ENCODE measurements at regions not wholly inside any gene's neighbourhood (a gene's known extent, or its start where the extent isn't known, plus 50 kb on each side); places are given as distances from the start of the nearest gene placed in this dataset.
"Not testable (repeated sequence)": the region's sequence is repeated elsewhere in the genome, so short reads cannot be mapped to it uniquely, and the experiment has no call there.

DNA sequence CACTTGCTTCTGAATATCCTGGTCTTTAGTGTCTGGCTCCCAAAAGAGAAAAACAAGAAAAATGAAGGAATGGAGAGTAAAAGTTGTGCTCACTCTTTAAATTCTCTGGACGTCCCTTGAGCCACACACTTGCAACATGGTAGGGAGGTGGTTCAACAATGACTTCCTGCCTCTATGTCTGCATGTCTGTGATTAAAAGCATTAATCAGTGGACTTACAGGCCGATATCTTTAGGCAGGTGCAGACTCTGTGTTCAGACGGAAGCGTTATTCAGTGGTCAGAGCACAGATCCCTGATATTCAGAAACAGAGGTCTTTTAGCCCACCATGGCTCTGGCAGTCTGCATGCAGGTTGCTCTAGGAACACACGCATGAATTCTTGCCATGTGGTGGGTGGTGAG is 1920.0 kb upstream of the RAG2 start:
- Histone ChIP-seq H3K14ac (ENCODE audit: insufficient read depth, low read length) (no peak overlapping the region), H2BK120ac (ENCODE audit: low read depth, low read length, poor library complexity, severe bottlenecking) (no peak overlapping the region), H4K8ac (replicated peaks; ENCODE audit: insufficient read length, low read depth, low read length) (no peak overlapping the region), H3K79me2 (ENCODE audit: insufficient read depth, low read length) (no peaks in the 10 kb centered on the region), H3T11ph (ENCODE audit: low read length) (no peak overlapping the region), H2BK12ac (ENCODE audit: insufficient read length, low read depth, low read length) (no peak overlapping the region), H3K4me2 (ENCODE audit: insufficient read depth, insufficient read length, low read length) (no peak overlapping the region), H3K9me3 (ENCODE audit: control insufficient read depth, low read depth, low read length) (no peaks in the 10 kb centered on the region), H4K5ac (ENCODE audit: insufficient read length, low read depth, low read length) (no peak overlapping the region), H3K27ac (ENCODE audit: insufficient read length, low read depth, low read length) (no peak overlapping the region), H3K23ac (ENCODE audit: insufficient read length, low read depth, low read length) (no peak overlapping the region), H2BK5ac (ENCODE audit: insufficient read length, low read length) (no peak overlapping the region), H3K23me2 (ENCODE audit: insufficient read length, low read depth, low read length, poor library complexity, severe bottlenecking) (no peaks in the 10 kb centered on the region), H4K20me1 (ENCODE audit: control insufficient read depth, insufficient read depth, insufficient read length) (no peaks in the 10 kb centered on the region), H2AFZ (ENCODE audit: low read length) (no peak overlapping the region), H4K91ac (ENCODE audit: insufficient read length, low read depth, low read length) (no peak overlapping the region), H3K4ac (ENCODE audit: low read depth, low read length) (no peak overlapping the region), H3K56ac (ENCODE audit: insufficient read length, low read depth, low read length) (no peak overlapping the region), H3K79me1 (ENCODE audit: insufficient read depth, low read depth, low read length, poor library complexity, severe bottlenecking) (no peaks in the 10 kb centered on the region), H2AK5ac (ENCODE audit: insufficient read length, low read length) (no peak overlapping the region), H3K4me1 (ENCODE audit: insufficient read depth, low read length) (no peaks in the 10 kb centered on the region), H2BK15ac (ENCODE audit: low read depth, low read length) (no peak overlapping the region), H3K18ac (ENCODE audit: insufficient read length, low read depth, low read length) (no peak overlapping the region), H2BK20ac (ENCODE audit: low read depth, low read length, poor library complexity, severe bottlenecking) (no peak overlapping the region), H3K9ac (ENCODE audit: extremely low read depth, insufficient read length, low read length) (no peak overlapping the region), H3K27me3 (ENCODE audit: insufficient read depth, low read length) (no peaks in the 10 kb centered on the region)
- TF ChIP-seq, protein P1, sequence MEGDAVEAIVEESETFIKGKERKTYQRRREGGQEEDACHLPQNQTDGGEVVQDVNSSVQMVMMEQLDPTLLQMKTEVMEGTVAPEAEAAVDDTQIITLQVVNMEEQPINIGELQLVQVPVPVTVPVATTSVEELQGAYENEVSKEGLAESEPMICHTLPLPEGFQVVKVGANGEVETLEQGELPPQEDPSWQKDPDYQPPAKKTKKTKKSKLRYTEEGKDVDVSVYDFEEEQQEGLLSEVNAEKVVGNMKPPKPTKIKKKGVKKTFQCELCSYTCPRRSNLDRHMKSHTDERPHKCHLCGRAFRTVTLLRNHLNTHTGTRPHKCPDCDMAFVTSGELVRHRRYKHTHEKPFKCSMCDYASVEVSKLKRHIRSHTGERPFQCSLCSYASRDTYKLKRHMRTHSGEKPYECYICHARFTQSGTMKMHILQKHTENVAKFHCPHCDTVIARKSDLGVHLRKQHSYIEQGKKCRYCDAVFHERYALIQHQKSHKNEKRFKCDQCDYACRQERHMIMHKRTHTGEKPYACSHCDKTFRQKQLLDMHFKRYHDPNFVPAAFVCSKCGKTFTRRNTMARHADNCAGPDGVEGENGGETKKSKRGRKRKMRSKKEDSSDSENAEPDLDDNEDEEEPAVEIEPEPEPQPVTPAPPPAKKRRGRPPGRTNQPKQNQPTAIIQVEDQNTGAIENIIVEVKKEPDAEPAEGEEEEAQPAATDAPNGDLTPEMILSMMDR (conservative IDR thresholded peaks at IDR 0.05): no peak
- no peak for DNase-seq
- Mint-ChIP-seq H3K27me3 (ENCODE audit: low read depth) (no peaks in the 10 kb centered on the region), H3K4me3 (no peak overlapping the region), H3K27ac (no peak overlapping the region), H3K9me3 (peaks cover 2 to 8% of the 10 kb centered on the region in 2 experiments; a peak in 3 of 5 replicates), H3K36me3 (ENCODE audit: insufficient read depth in 1 of 3, low read depth in 3 of 3) (0 out of 7 replicates have a peak, but pooled peaks cover 0 to 2% (median 0%) of the 10 kb centered on the region in 3 experiments), H3K4me1 (no peaks in the 10 kb centered on the region)
- WGBS (ENCODE audit: extremely low coverage, insufficient read length, low lambda C conversion rate): no CpG with 5 or more reads among the region's 5 CpGs

DNA sequence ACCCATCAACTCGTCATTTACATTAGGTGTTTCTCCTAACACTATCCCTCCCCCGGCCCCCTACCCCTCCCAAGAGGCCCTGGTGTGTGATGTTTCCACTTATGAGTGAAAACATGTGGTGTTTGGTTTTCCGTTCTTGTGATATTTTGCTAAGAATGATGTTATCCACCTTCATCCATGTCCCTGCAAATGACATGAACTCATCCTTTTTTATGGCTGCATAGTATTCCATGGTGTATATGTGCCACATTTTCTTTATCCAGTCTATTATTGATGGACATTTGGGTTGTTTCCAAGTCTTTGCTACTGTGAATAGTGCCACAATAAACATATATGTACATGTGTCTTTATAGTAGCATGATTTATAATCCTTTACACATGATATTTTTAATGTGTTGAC is 1914.8 kb upstream of the RAG2 start:
- H3K23me2 ChIP-seq (ENCODE audit: insufficient read length, low read depth, low read length, poor library complexity, severe bottlenecking); H3K56ac ChIP-seq (ENCODE audit: insufficient read length, low read depth, low read length); H3K79me1 ChIP-seq (ENCODE audit: insufficient read depth, low read depth, low read length, poor library complexity, severe bottlenecking); H3K4me1 Mint-ChIP-seq; H3K9me3 Mint-ChIP-seq; H3K18ac ChIP-seq (ENCODE audit: insufficient read length, low read depth, low read length); H3K23ac ChIP-seq (ENCODE audit: insufficient read length, low read depth, low read length); DNase-seq; H3K9me3 ChIP-seq (ENCODE audit: control insufficient read depth, low read depth, low read length); H3K4ac ChIP-seq (ENCODE audit: low read depth, low read length); H2BK5ac ChIP-seq (ENCODE audit: insufficient read length, low read length); H2BK12ac ChIP-seq (ENCODE audit: insufficient read length, low read depth, low read length); H3K4me1 ChIP-seq (ENCODE audit: insufficient read depth, low read length); H3K9ac ChIP-seq (ENCODE audit: extremely low read depth, insufficient read length, low read length); H4K91ac ChIP-seq (ENCODE audit: insufficient read length, low read depth, low read length); H3K79me2 ChIP-seq (ENCODE audit: insufficient read depth, low read length); H2AFZ ChIP-seq (ENCODE audit: low read length); H3K4me3 Mint-ChIP-seq; H2BK20ac ChIP-seq (ENCODE audit: low read depth, low read length, poor library complexity, severe bottlenecking); H3K14ac ChIP-seq (ENCODE audit: insufficient read depth, low read length); H3K27ac ChIP-seq (ENCODE audit: insufficient read length, low read depth, low read length); H2BK120ac ChIP-seq (ENCODE audit: low read depth, low read length, poor library complexity, severe bottlenecking); H3K27ac Mint-ChIP-seq; H4K8ac ChIP-seq (replicated peaks; ENCODE audit: insufficient read length, low read depth, low read length); H3K36me3 Mint-ChIP-seq (ENCODE audit: insufficient read depth in 1 of 3, low read depth in 3 of 3); H3K27me3 Mint-ChIP-seq (ENCODE audit: low read depth); H3K4me2 ChIP-seq (ENCODE audit: insufficient read depth, insufficient read length, low read length); H2BK15ac ChIP-seq (ENCODE audit: low read depth, low read length); H2AK5ac ChIP-seq (ENCODE audit: insufficient read length, low read length); H3T11ph ChIP-seq (ENCODE audit: low read length); H3K27me3 ChIP-seq (ENCODE audit: insufficient read depth, low read length); H4K5ac ChIP-seq (ENCODE audit: insufficient read length, low read depth, low read length); H4K20me1 ChIP-seq (ENCODE audit: control insufficient read depth, insufficient read depth, insufficient read length): not testable (repeated sequence)
- no CpG with 5 or more reads among the region's 3 CpGs for WGBS (ENCODE audit: extremely low coverage, insufficient read length, low lambda C conversion rate)
